GM18907 (cell line): ENCODE measurements at regions not wholly inside any gene's neighbourhood (a gene's known extent, or its start where the extent isn't known, plus 50 kb on each side); places are given as distances from the start of the nearest gene placed in this dataset.
"Not testable (repeated sequence)": the region's sequence is repeated elsewhere in the genome, so short reads cannot be mapped to it uniquely, and the experiment has no call there.

Source experiments
- ATAC-seq: cut with Tn5 transposase; IDR thresholded peaks from one replicate; pipeline ENCODE4 v1.9.1; 2021; ENCODE audit warnings: mild to moderate bottlenecking, moderate library complexity; ENCODE audit not compliant: unreplicated experiment

DNA sequence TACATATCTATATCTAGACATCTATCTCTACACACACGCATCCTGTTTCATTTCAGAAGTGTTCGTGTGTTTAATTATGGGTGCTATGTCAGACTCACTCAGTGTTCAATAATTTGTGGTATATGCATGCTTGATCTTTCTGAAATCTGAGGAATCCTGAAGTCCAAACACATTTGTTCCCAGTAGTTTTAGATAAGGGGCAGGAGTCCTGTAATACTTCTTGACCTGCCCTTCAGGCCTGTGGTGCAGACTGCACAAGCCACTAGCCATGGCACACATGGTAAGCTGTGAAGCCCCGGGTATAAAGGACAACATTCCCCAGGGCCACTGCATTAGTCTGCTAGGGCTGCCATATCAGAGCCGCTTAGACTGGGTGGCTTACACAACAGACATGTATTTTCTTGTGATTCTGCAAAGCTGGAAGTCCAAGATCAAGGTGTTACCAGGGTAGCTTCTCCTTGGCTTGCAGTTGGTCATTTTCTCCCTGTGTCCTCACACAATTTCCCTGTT lies 267.2 kb downstream of the RHOU start:
- ATAC-seq = no peak

DNA sequence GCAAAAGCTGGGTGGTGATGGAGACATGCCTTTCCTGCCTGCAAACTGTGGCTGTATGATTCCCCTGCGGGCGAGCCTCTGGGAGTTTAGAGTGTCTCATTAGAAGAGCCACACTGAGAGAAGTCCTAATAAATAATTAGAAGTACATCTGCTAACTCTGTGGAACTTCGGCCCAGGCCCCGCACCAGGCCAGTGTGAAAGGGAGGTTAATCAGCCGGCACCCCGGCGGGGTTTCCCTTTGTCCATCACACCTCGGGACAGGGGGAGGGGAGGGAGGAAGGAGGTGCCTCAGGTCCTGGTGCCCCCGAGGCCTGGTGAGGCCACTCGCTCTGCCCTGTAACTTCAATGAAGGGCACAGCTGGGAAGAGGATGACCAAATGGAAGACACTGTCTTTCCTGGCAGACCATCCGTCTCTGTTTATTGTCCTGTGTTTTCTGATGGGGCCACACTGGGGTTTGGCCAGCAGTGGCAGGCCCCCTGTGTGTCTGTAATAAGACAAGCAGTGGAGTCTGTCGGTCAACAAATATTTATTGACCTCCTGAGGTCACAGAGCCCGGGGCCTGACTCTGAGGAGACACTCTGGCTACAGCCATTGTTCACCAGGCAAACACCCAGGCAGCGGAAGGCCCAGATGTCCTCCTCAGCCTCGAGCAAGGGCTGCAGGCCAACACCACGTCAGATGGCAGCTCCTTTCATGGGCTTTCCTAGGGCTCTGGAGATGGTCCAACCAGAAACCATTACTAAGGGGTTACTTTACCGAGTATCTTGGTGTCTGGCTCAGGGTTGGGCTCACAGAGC lies 267.5 kb upstream of the RAB4A start:
- no peak for ATAC-seq

DNA sequence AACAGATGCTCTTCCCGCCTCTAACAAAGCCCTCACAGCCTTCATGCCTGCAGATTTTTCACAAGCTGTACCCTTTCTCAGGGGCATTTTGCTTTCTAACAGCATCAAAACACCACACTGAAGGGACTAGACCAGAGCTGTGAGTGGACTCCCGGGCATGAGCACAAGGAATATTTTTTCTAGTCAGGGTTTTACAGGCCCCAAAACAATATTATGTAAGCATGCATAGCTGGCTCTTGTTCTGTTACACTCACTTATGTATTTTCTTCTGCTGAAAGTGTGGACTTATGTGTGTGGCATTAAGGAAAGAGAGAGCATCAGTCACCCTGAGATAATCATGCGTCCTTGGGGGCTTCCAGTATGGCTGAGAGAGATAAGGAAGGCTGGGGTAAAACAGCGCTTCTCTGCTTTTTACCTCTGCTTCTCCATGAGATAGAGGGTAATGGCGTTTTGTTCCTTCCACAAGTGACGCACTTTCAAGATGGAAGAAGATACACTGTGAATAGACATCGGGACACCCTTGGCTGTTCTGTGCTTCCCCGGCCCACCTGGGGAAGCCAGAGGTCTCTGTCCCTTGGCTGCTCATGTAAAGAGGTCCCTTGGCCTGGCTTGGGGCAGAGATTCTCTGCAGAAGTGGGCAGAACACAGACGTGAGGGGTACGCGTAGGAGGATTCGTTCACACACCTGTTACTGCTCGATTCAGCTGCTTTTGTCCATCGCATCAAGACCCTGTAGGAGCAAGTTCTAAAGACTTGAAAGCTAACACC lies 266.7 kb upstream of the RAB4A start:
- ATAC-seq = no peak

DNA sequence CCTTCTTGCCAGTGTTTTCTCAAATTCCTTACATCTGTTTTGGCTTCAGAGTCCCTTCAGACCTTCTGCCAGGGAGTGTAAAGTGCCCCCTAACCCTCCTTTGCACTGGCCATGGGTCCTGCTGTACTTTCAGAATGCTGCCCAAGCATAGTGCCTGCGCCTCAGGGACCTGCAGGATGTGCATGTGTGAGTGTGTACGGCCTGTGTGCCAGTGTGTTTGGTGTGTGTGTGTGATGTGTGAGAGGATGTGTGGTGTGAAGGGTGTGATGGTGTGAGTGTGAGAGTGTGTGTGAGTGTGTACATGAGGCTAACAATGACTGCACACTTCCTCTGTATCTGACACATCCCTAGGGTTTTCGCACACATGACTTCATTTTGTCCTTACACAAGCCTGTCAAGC lies 265.8 kb upstream of the RAB4A start:
- no peak for ATAC-seq

DNA sequence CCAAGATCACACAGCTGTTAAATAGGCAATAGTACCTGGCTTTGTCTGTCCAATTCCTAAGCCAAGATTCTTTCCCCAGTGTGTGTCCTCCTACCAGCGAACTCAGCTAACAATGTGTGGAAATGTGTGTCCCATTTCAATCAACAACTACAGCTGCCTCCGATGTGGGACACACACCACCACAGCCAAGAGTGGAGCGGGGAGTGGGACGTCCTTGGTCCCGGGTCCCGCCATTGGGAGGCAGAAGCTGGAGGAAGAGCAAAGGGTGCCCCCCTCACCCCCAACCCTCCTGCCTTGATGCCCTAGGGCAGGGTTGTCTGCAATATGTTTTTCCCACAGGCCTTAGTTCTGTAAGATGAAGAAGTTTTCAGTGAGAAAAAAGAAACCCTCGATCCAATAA lies 265.4 kb upstream of the RAB4A start:
- no peak for ATAC-seq

DNA sequence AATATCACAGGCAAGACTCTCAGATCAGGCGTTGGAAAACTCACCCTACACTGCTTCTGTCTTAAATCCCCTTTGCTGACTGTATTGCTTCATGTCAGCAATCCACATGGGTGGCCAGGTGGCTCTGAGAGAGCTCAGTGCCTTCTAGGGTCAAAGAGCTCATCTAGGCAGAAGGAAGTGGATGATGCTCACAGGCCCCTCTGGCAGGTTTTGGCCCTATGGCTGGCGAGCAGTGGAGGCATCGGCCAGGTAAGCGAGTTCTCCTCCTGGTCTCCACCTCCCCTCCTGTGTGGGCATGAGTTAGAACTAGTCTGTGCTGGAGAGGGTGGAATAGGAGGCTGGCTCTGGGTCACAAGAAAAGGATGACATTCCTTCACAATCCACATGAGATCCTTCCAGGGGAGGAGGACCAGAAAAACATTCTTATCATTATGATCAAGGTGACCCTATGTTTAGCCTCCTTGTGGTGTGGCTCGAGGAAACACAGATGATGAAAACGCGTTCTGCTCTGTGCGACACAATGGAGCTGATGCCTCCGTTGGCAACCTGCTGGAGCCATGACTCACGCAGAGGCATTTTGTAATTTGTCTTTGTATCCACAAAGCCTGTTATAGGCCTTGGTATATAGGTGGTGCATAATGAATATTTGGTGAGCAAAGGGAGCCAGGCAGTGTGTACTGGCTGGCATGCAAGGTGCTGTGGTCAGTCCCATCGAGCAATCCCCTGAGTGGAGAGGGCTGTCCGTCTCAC lies 264.6 kb upstream of the RAB4A start:
- no peak for ATAC-seq

DNA sequence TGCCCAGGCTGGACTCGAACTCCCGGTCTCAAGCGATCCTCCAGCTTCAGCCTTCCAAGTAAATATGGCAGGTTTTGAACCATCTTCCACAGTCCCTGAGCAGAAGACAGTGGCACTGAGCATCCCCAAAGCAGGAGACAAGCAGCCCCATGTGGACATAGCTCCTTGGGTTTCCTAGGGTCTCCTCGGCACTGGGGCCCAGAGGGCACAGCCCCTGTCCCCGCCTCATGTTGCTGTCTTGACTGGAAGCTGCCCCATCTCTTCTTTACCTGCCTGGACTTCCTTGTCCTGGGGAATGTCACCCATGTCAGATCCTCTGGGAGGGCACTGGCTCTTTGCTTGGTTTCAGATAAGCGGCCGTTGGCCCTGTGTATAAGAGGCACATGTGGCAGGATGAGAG lies 263.7 kb upstream of the RAB4A start:
- ATAC-seq = no peak

DNA sequence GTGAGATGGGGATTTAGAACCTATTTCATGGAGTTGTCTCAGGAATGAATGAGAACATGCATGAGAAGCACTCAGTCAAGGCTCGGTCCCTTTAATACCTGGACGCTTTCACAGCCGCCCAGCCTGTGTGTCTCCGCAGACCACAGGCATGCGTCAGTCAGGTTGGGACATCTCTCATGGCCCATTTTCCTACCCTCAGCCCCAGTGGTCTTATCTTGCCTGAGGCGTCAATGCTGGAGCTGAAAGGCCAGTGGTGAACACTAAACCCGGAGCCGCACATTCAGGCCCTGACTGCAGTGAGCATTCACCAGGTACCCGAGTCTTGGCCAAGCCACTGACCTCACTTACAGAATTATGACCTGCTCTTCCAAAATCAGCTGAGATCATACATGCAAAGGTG lies 263.2 kb upstream of the RAB4A start:
- no peak for ATAC-seq

DNA sequence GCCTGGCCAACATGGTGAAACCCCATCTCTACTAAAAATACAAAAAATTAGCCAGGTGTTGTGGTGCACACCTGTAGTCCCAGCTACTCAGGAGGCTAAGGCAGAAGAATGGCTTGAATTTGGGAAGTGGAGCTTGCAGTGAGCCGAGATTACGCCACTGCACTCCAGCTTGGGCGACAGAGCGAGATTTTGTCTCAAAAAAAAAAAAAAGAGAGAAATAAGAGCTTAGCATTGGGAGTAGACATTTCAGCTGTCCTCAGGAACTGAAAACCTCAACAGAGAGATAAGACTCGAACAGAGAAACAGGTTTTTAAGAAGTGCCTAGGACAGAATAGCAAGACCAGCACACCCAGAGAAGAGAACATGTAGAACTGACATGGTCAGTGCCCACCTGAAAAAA lies 262.6 kb upstream of the RAB4A start:
- not testable (repeated sequence) for ATAC-seq

DNA sequence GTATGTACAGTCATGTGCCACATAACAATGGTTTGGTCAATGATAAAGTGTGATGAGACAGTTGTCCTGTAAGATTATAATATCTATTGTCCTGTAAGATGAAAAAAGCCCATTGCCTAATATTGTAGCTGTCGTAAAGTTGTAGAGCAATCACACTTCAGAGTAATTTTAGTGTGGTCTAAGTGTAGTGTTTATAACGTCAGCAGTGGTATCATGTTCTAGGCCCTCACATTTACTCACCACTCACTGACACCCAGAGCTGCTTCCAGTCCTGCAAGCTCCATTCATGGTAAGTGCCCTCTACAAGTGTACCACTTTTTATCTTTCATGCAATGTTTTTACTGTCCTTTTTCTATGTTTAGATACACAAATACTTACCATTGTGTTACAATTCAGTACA lies 259.9 kb upstream of the RAB4A start:
- no peak for ATAC-seq

DNA sequence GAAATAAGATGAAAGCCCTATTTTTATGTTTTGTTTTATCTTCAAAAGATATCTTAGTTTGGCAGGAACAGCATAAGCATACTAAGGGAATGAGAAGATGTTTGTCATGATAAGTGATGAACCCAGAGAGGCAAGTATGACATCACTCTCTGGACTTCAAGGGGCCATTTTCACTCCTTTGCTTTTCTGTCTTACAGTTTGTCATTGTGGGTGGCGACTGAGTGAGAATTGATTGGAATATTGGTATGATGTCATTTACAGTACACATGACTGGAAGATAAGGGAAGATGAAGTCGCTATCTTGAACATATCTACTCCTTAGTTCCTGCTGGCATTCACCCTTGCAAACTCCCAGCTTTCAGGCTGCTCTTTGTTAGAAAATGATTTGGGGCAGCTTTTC lies 258.1 kb upstream of the RAB4A start:
- ATAC-seq = no peak

DNA sequence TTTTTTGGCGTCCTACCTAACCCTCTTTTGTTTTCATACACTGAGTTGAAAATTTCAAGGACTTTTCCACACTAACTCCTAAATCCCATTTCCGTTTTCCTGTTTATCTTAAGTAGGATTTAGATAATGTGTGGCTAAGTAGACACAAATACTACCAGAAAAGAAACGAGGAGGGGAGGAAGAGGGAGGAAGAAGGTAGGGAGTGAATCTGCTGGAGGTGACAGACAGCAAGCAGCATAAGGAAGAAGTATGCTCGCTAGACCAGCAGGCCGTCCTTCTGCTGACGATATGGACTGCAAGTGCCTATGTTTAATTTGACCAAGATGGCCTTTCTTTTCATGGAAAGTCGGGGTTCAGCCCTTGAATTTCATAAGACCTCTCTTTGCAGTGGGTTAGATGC lies 256.9 kb upstream of the RAB4A start:
- no peak for ATAC-seq

DNA sequence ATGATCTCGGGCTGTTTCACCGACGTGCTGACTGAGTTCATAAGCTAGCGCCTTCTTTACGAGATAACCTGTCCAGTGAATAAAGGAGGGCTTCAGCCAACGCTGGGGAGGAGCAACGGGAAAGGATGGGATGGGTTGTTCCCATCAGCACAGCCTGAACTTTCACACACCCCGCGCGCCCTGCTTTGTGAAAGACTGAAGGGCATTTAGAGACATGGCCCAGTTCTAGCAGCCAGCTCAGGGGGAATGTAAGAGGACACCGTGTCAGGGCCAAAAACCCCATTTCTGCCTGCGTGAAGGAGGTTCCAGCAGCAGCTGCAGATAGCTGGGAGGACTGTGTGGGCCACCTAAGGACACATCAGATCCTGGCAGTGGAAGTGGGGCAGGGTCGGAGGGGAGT lies 255.1 kb upstream of the RAB4A start:
- no peak for ATAC-seq

DNA sequence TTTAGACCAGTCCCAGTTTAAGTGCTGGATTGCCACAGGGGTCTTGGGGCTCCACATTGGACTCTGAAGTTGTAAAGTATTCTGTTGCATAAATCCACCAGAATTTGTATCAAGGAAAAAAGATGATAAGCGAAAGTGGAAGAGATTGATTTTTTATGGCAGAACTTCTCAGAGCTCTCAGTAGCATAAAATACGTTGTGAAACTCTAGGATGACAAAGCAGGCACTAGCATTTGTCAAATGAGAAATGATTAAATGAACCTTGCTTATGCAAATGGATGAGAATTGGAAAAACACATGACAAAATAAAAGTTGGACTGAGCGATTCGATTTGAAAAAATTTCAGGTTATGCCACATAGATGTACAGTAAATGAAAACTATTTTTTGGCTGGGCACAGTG lies 253.8 kb upstream of the RAB4A start:
- no peak for ATAC-seq

DNA sequence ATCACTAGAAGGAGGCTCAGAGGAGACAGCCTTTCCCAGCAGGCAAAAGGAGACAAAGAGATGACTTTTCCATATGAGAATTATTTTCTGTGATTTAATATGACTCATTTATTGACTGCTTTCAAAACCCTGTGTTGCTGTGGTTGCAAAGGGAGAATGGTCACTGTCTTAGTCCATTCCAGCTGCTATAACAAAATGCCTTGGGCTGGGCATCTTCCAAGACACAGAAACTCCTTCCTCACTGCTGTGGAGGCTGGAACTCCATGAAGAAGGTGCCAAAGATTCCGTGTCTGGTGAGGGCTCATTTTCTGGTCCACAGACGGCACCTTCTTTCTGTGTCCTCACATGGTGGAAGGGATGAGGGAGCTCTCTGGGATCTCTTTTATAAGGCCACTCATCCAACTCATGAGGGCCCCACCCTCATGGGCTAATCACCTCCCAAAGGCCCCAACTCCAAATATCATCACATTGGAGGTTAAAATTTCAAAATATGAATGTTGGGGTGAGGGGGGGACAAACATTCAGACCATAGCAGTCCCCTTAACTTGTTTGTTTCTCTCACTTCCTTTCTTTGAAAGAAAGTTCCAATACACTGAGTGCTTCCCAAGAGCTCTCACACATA lies 252.1 kb upstream of the RAB4A start:
- ATAC-seq = no peak

DNA sequence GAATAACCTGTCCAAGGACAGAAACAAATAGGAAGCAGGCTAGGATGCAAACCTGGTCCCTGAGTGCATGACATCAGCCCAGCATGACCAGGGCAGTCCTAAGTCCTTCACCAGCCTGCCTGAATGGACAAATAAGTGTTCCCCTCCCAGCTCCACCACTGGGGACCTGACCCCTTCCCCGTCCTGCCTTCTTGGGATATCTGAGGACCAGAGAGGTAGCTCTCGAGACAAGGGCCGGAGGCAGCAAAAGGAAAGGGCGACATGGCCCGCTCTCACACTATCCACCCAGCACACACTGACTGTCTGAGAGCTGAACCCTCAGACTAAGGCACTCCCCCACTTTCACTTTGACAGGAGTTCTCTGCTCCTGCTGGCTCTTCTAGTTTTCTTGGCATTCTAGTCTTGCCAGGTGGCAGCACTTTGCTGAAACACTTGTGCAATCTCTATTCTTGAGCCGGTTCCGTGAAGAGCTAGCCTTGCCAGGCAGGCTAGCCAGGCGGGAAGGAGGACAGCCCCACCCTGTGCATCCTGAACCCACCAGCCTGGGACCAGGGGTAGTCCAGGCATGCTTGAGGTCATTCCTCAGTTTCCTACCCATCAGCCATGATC lies 251.1 kb upstream of the RAB4A start:
- ATAC-seq = no peak

DNA sequence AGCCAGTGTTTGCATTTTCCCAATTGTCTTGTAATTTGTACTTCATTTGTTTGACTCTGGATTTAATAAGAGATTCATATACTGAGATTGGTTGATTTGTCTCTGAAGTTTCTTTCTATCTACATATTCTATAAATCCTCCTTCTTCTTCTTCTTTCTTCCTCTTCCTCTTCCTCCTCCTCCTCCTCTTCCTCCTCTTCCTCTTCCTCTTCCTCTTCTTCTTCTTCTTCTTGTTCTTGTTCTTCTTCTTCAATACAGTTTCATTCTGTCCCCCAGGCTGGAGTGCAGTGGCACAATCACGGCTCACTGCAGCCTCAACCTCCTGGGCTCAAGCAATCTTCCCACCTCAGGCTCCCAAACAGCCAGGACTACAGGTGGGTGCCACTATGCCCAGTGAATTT lies 249.9 kb upstream of the RAB4A start:
- ATAC-seq = not testable (repeated sequence)

DNA sequence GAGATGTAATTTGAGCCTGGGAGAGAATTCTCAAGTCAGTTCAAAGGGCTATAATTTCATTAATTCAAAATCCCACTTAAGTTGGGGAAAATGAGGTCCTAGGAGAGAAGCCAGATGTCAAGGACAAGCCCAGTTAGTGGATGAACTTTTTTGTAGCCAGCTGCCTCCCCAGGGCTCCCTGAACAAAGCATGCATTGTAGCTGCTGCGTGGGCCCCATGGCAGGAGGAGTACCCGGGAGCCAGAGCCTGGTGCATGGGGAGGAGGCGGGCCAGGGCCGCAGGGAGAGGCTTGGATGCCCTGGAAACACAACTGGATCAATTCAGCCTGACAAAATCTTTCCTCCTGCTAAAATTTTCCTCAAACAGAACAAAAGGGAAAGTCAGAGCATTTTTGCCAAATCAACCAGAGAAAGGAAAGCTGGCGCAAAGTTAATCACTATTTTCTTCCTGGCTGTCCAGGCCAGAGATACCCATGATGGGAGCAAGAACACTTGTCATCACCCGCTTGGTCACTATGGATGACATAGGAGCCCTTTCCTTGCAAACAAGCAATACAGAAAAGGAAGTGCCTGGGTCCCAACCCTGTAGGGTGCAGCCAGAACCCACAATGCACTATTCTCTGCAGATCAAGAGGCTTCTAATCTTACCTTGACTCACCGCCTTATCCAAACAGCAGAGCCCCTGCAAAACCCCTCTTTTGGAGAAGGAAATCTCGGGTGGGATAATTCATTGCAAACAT lies 248.1 kb upstream of the RAB4A start:
- no peak for ATAC-seq

DNA sequence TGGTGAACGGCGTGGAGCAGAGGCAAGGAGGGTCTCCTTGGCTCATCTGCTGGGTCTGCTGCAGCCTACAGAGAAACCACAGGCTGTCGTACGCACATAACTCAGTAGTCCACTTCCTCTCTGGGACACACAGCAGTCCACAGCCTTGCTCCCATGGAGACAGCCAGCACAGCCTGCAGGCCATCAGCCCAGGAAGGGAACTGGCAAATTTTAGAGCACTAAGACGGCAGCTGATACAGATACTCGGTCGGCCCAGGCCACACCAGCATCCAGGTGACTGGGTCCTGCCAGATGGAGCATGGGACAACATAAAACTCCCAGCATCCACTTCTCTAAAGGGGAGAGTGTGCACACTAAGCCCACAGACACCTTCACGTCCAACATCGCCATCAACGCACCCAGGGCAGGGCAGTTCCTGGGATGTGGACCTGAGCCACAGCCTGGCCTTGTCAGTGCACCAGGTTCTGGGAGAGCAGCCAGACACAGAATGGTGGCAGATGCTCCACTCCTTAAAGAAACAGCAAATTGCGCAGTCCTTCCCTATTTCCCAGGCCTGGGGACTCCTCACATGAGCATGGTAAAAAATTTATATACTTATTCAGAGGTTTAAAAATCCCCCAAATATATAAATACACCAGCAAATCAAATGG lies 247.1 kb upstream of the RAB4A start:
- ATAC-seq = no peak
